GM23338 (cell line): ENCODE measurements at regions not wholly inside any gene's neighbourhood (a gene's known extent, or its start where the extent isn't known, plus 50 kb on each side); places are given as distances from the start of the nearest gene placed in this dataset.

ENCODE experiments used
- ATAC-seq: fragments of 200-7000 bp; cut with Tn5 transposase; 3 replicates; pipeline ENCODE4 v1.9.1; 2020
- DNase-seq: peaks from one replicate; pipeline ENCODE4 v3.0.0-alpha.2; 2015; ENCODE audit warnings: low spot score
- H2AFZ ChIP-seq: fragments of 200-600 bp; sonication (generic); 2 replicates; pipeline ENCODE4 v1.8.0; 2016; ENCODE audit warnings: antibody characterized with exemption, mild to moderate bottlenecking, moderate library complexity
- H3F3A ChIP-seq: fragments of 200-600 bp; sonication (generic); replicated peaks from 2 replicates; pipeline ENCODE4 v1.8.0; 2017; ENCODE audit warnings: antibody characterized with exemption, mixed run types, low read depth
- H3K27ac ChIP-seq: fragments of 200-600 bp; sonication (generic); 2 replicates; pipeline ENCODE4 v1.6.1; 2016; ENCODE audit warnings: low read depth
- H3K27me3 ChIP-seq: fragments of 200-600 bp; sonication (generic); 2 replicates; pipeline ENCODE4 v1.8.0; 2016; ENCODE audit warnings: mild to moderate bottlenecking, mixed run types, moderate library complexity; ENCODE audit not compliant: insufficient read depth
- H3K36me3 ChIP-seq: fragments of 200-600 bp; sonication (generic); 2 replicates; pipeline ENCODE4 v1.8.0; 2016; ENCODE audit warnings: mild to moderate bottlenecking; ENCODE audit not compliant: insufficient read depth
- H3K4me1 ChIP-seq: fragments of 200-600 bp; sonication (generic); 2 replicates; pipeline ENCODE4 v1.8.0; 2016; ENCODE audit warnings: mild to moderate bottlenecking, moderate library complexity; ENCODE audit not compliant: insufficient read depth
- H3K4me2 ChIP-seq: fragments of 200-600 bp; sonication (generic); 2 replicates; pipeline ENCODE4 v1.7.1; 2017; ENCODE audit warnings: mixed run types
- H3K4me3 ChIP-seq: fragments of 200-600 bp; sonication (generic); 2 replicates; pipeline ENCODE4 v1.6.1; 2016; ENCODE audit warnings: mixed run types
- H3K79me2 ChIP-seq: fragments of 200-600 bp; sonication (generic); replicated peaks from 2 replicates; pipeline ENCODE4 v1.8.0; 2017; ENCODE audit warnings: mild to moderate bottlenecking; ENCODE audit not compliant: insufficient read depth
- H3K9me2 ChIP-seq: fragments of 200-600 bp; sonication (generic); 2 replicates; pipeline ENCODE4 v1.8.0; 2017; ENCODE audit not compliant: insufficient read depth
- H4K20me1 ChIP-seq: fragments of 200-600 bp; sonication (generic); replicated peaks from 2 replicates; pipeline ENCODE4 v1.8.0; 2017; ENCODE audit warnings: mild to moderate bottlenecking; ENCODE audit not compliant: insufficient read depth
- H3K27ac Mint-ChIP-seq: 2 replicates; pipeline ENCODE4 v1.8.0; 2020; ENCODE audit warnings: inconsistent platforms, mild to moderate bottlenecking, moderate library complexity, mixed read lengths
- H3K27me3 Mint-ChIP-seq: 3 replicates; pipeline ENCODE4 v1.8.0; 2022; ENCODE audit warnings: low read depth, mild to moderate bottlenecking, moderate library complexity, mixed read lengths, inconsistent platforms; ENCODE audit not compliant: insufficient read depth, poor library complexity
- H3K36me3 Mint-ChIP-seq: 3 replicates; pipeline ENCODE4 v1.8.0; 2021; ENCODE audit warnings: low read depth, mild to moderate bottlenecking, inconsistent platforms, moderate library complexity, mixed read lengths
- H3K4me1 Mint-ChIP-seq: 3 replicates; pipeline ENCODE4 v1.8.0; 2020; ENCODE audit warnings: mild to moderate bottlenecking, inconsistent platforms, mixed read lengths
- H3K4me3 Mint-ChIP-seq: 3 replicates; pipeline ENCODE4 v1.8.0; 2021; ENCODE audit warnings: moderate library complexity, mild to moderate bottlenecking, inconsistent platforms, mixed read lengths
- H3K9me3 Mint-ChIP-seq: 3 replicates; pipeline ENCODE4 v1.8.0; 2020; ENCODE audit warnings: moderate library complexity, mild to moderate bottlenecking, inconsistent platforms, mixed read lengths
- JUNB ChIP-seq: IDR thresholded peaks from one replicate; pipeline ENCODE4 v1.6.1; 2016; ENCODE audit warnings: antibody characterized with exemption; ENCODE audit not compliant: unreplicated experiment
- ZNF462 ChIP-seq: fragments of 250-450 bp; sonication (Bioruptor Pico); IDR thresholded peaks from 2 replicates; pipeline ENCODE4 v1.5.0; 2020; ENCODE audit warnings: mild to moderate bottlenecking, moderate library complexity
- TF ChIP-seq, protein P1 (sequence below): IDR thresholded peaks from one replicate; pipeline ENCODE4 v1.6.1; 2018; ENCODE audit warnings: antibody characterized with exemption; ENCODE audit not compliant: unreplicated experiment

GRCh38 chr13:36550177-36550576 is 117.9 kb downstream of the CCNA1 start:
- no peaks in the 10 kb centered on the region for H4K20me1 ChIP-seq
- H3K27me3 ChIP-seq: no peaks in the 10 kb centered on the region
- no peaks in the 10 kb centered on the region for H3F3A ChIP-seq
- no peak overlapping the region for H3K27ac ChIP-seq
- no peaks in the 10 kb centered on the region for H3K79me2 ChIP-seq
- no peak for DNase-seq
- Mint-ChIP-seq H3K4me1 (no peaks in the 10 kb centered on the region), H3K27ac (no peak overlapping the region), H3K9me3 (no peaks in the 10 kb centered on the region), H3K36me3 (no peaks in the 10 kb centered on the region), H3K4me3 (no peak overlapping the region), H3K27me3 (no peaks in the 10 kb centered on the region)
- H3K4me3 ChIP-seq: no peak overlapping the region
- no peak overlapping the region for H3K4me2 ChIP-seq
- TF ChIP-seq, protein P1, sequence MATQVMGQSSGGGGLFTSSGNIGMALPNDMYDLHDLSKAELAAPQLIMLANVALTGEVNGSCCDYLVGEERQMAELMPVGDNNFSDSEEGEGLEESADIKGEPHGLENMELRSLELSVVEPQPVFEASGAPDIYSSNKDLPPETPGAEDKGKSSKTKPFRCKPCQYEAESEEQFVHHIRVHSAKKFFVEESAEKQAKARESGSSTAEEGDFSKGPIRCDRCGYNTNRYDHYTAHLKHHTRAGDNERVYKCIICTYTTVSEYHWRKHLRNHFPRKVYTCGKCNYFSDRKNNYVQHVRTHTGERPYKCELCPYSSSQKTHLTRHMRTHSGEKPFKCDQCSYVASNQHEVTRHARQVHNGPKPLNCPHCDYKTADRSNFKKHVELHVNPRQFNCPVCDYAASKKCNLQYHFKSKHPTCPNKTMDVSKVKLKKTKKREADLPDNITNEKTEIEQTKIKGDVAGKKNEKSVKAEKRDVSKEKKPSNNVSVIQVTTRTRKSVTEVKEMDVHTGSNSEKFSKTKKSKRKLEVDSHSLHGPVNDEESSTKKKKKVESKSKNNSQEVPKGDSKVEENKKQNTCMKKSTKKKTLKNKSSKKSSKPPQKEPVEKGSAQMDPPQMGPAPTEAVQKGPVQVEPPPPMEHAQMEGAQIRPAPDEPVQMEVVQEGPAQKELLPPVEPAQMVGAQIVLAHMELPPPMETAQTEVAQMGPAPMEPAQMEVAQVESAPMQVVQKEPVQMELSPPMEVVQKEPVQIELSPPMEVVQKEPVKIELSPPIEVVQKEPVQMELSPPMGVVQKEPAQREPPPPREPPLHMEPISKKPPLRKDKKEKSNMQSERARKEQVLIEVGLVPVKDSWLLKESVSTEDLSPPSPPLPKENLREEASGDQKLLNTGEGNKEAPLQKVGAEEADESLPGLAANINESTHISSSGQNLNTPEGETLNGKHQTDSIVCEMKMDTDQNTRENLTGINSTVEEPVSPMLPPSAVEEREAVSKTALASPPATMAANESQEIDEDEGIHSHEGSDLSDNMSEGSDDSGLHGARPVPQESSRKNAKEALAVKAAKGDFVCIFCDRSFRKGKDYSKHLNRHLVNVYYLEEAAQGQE: no peak
- TF ChIP-seq JUNB: no peak
- H3K4me1 ChIP-seq: no peaks in the 10 kb centered on the region
- H3K36me3 ChIP-seq: no peaks in the 10 kb centered on the region
- peaks cover 4% of the 10 kb centered on the region; the same call in 1 of the 2 replicates for H3K9me2 ChIP-seq
- no peak for ATAC-seq
- no peak overlapping the region for H2AFZ ChIP-seq

DNA sequence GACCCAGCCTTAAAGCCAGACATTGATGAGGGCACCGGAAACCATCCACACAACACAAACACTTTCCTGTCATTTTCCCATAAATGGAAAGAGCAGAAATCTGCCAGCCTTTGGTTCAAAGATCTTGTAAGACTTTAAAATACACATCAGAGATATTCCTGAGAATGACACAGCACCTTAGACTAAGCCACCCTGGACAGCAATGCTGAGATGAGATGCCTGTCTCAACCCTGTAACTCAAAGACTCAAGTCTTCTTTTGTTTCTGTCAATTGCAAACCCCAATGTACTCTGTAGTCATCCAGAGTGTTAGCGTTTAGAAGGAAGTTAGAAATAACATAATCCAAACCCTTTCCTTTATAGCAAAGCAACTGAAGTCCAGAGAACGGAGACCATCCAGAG is 119.2 kb downstream of the CCNA1 start:
- H3K79me2 ChIP-seq: no peaks in the 10 kb centered on the region
- Mint-ChIP-seq H3K36me3 (no peaks in the 10 kb centered on the region), H3K4me1 (no peaks in the 10 kb centered on the region), H3K9me3 (no peaks in the 10 kb centered on the region), H3K27ac (no peak overlapping the region), H3K4me3 (no peak overlapping the region), H3K27me3 (no peaks in the 10 kb centered on the region)
- H2AFZ ChIP-seq: peak overlapping the region; percentile 23; the same call in 1 of the 2 replicates
- TF ChIP-seq, protein P1: peak; percentile 35
- TF ChIP-seq ZNF462 (CRISPR knock-in tag): no peak
- H4K20me1 ChIP-seq: no peaks in the 10 kb centered on the region
- H3F3A ChIP-seq: no peaks in the 10 kb centered on the region
- no peak for ATAC-seq
- no peak for DNase-seq
- no peaks in the 10 kb centered on the region for H3K4me1 ChIP-seq
- no peaks in the 10 kb centered on the region for H3K27me3 ChIP-seq
- H3K4me2 ChIP-seq: no peak overlapping the region
- H3K36me3 ChIP-seq: no peaks in the 10 kb centered on the region
- peaks cover 4% of the 10 kb centered on the region; the same call in 1 of the 2 replicates for H3K9me2 ChIP-seq
- H3K4me3 ChIP-seq: no peak overlapping the region
- no peak overlapping the region for H3K27ac ChIP-seq
